Lower leg skin (tissue), 4 donors: ENCODE measurements at regions not wholly inside any gene's neighbourhood (a gene's known extent, or its start where the extent isn't known, plus 50 kb on each side); places are given as distances from the start of the nearest gene placed in this dataset.
"Not testable (repeated sequence)": the region's sequence is repeated elsewhere in the genome, so short reads cannot be mapped to it uniquely, and the experiment has no call there.

Source experiments
- DNase-seq, 2 donors: peaks; one replicate each; pipeline ENCODE4 v3.0.0-alpha.2; 2019; ENCODE audit warnings: low spot score in 2 of 2
- H3K4me3 ChIP-seq: fragments of 200-600 bp; sonication (generic); 2 replicates; pipeline ENCODE4 v1.5.1; 2017; ENCODE audit warnings: mild to moderate bottlenecking, low read depth; ENCODE audit not compliant: poor library complexity, severe bottlenecking
- POLR2A ChIP-seq, 2 donors: fragments of 450-650 bp; IDR thresholded peaks; one replicate each; pipeline ENCODE4 v1.6.1; 2016 to 2017; ENCODE audit warnings: antibody characterized with exemption in 2 of 2, mild to moderate bottlenecking in 1 of 2, moderate library complexity in 1 of 2
- WGBS, 2 donors: methylation state at CpG; one replicate each; pipeline ENCODE4 v1.1.5; 2018; 5-methylcytosine and 5-hydroxymethylcytosine counted together
- intact Hi-C: fragments of 100-400 bp; cut with DNase I; formaldehyde crosslinking; loops from one replicate; pipeline ENCODE4 v1.15.0; 2023; ENCODE audit warnings: low total_unique reads
- TF ChIP-seq, protein P1 (sequence below), 3 donors: fragments of 450-650 bp; IDR thresholded peaks; one replicate each; pipeline ENCODE4 v1.5.1; 2016; ENCODE audit warnings: antibody characterized with exemption in 3 of 3, mild to moderate bottlenecking in 3 of 3, moderate library complexity in 2 of 3

- intact Hi-C loops: no loop called here
- DNase-seq: no peak
- TF ChIP-seq POLR2A (IDR thresholded peaks at IDR 0.05): no peak
- TF ChIP-seq, protein P1, sequence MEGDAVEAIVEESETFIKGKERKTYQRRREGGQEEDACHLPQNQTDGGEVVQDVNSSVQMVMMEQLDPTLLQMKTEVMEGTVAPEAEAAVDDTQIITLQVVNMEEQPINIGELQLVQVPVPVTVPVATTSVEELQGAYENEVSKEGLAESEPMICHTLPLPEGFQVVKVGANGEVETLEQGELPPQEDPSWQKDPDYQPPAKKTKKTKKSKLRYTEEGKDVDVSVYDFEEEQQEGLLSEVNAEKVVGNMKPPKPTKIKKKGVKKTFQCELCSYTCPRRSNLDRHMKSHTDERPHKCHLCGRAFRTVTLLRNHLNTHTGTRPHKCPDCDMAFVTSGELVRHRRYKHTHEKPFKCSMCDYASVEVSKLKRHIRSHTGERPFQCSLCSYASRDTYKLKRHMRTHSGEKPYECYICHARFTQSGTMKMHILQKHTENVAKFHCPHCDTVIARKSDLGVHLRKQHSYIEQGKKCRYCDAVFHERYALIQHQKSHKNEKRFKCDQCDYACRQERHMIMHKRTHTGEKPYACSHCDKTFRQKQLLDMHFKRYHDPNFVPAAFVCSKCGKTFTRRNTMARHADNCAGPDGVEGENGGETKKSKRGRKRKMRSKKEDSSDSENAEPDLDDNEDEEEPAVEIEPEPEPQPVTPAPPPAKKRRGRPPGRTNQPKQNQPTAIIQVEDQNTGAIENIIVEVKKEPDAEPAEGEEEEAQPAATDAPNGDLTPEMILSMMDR (IDR thresholded peaks at IDR 0.05): no peak
- H3K4me3 ChIP-seq: no peak overlapping the region
- WGBS, 2 donors: 76 to 84% methylated on average over 9 of the region's 9 CpGs
Observed at GRCh38 chr6:20340068-20340848, 61.4 kb upstream of the E2F3 start.

DNA sequence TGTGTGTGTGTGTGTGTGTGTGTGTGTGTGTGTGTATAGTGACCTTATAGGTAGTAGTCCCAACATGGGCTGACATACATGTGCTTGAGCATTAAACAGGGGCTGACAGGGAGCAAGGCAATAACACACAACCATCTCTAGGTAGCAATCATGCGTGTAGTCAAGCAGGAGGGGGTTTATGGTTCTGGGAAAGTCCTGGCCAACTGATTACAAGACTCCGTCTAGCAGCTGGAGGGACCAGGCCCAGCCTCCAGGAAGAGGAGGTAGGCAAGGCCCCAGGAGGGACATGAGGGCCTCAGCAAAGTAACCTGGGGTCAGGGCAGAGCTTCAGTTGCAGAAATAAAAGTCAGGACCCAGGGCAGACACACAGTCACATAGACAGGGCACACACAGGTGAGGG lies 60.6 kb upstream of the E2F3 start:
- WGBS, 2 donors: 55 to 87% methylated on average over 2 of the region's 2 CpGs
- TF ChIP-seq, protein P1 (IDR thresholded peaks at IDR 0.05): no peak
- TF ChIP-seq POLR2A (IDR thresholded peaks at IDR 0.05): no peak
- intact Hi-C loops: no loop called here
- no peak for DNase-seq
- no peak overlapping the region for H3K4me3 ChIP-seq

DNA sequence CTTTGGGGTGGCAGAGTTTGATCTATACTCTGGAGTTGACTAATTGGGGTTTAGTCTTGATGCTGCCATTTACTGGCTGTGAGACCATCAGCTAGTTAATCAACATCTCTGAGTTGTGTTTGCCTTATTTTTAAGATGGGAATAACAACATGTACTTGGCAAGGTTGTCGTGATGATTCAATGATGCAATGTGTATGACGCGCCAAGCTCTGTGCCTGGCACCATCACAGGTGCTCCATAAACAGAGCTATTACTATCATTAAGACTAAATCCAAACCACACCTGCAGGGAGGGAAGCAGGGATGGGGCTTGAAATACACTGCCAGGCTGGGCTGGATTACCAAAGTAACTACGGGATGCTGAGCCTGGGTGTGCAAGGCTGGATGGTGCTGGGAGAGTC lies 60.1 kb upstream of the E2F3 start:
- TF ChIP-seq, protein P1 (IDR thresholded peaks at IDR 0.05): no peak
- TF ChIP-seq POLR2A (IDR thresholded peaks at IDR 0.05): no peak
- no peak overlapping the region for H3K4me3 ChIP-seq
- DNase-seq: no peak
- WGBS, 2 donors: 46 to 58% methylated on average over 4 of the region's 4 CpGs
- intact Hi-C loops: no loop called here

GRCh38 chr6:20346948-20347347 lies 54.7 kb upstream of the E2F3 start:
- H3K4me3 ChIP-seq, intact Hi-C loops, DNase-seq: not testable (repeated sequence)
- WGBS, 2 donors: 91 to 95% methylated on average over 4 of the region's 4 CpGs

DNA sequence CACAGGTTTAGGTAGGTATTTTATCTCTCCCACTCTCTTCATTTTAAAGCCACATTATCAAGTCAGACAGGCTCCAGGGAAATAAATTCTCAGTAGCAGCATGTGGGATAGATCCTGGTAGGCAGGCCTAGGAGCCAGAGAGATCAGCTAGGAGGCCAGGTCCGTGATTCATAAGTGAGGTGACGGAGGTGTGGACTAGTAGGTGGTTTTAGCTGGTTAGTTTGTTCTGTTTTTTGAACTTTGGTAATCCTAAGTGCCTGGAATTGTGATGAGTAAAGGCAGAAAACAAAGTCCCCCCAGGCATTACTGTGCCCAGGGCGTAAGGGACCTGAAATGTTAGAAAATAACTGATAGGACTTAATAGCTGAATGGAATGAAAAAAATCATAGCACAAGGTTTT lies 53.6 kb upstream of the E2F3 start:
- TF ChIP-seq, protein P1 (IDR thresholded peaks at IDR 0.05): no peak
- TF ChIP-seq POLR2A (IDR thresholded peaks at IDR 0.05): no peak
- no peak for DNase-seq
- no peak overlapping the region for H3K4me3 ChIP-seq
- intact Hi-C loops: no loop called here
- WGBS, 2 donors: 82 to 89% methylated on average over 3 of the region's 3 CpGs

- 84 to 87% methylated on average over 4 of the region's 4 CpGs for WGBS, 2 donors
- TF ChIP-seq, protein P1 (IDR thresholded peaks at IDR 0.05): no peak
- no peak for TF ChIP-seq POLR2A (IDR thresholded peaks at IDR 0.05)
- intact Hi-C loops: no loop called here
- H3K4me3 ChIP-seq: no peak overlapping the region
- DNase-seq: no peak
Observed at GRCh38 chr6:20349225-20349624, 52.5 kb upstream of the E2F3 start.
